Esophagus muscularis mucosa (tissue), 4 donors: ENCODE measurements at regions not wholly inside any gene's neighbourhood (a gene's known extent, or its start where the extent isn't known, plus 50 kb on each side); places are given as distances from the start of the nearest gene placed in this dataset.

Experiments used
- DNase-seq: peaks from one replicate; pipeline ENCODE4 v3.0.0-alpha.2; 2017; ENCODE audit errors: extremely low spot score
- H3K27ac ChIP-seq, 4 donors: fragments of 200-600 bp; sonication (generic); replicated peaks in 1 of 4; 1 replicate in 3 of 4; 2 replicates in 1 of 4; pipeline ENCODE4 v1.5.1; 2016 to 2019; ENCODE audit warnings: mild to moderate bottlenecking in 1 of 4
- H3K27me3 ChIP-seq, 4 donors: fragments of 200-600 bp; sonication (generic); one replicate each; pipeline versions ENCODE4 v1.5.1 to v1.6.0; 2016 to 2019
- H3K36me3 ChIP-seq, 4 donors: fragments of 200-600 bp; sonication (generic); one replicate each; pipeline ENCODE4 v1.5.1; 2016 to 2019
- H3K4me1 ChIP-seq, 4 donors: fragments of 200-600 bp; sonication (generic); one replicate each; pipeline ENCODE4 v1.5.1; 2016 to 2019
- H3K4me3 ChIP-seq, 4 donors: fragments of 200-600 bp; sonication (generic); 1 replicate in 2 of 4; 2 replicates in 2 of 4; pipeline ENCODE4 v1.5.1; 2016 to 2019; ENCODE audit warnings: mild to moderate bottlenecking in 4 of 4, moderate library complexity in 1 of 4
- H3K9me3 ChIP-seq, 4 donors: fragments of 200-600 bp; sonication (generic); 1 replicate in 3 of 4; 2 replicates in 1 of 4; pipeline ENCODE4 v1.5.1; 2016 to 2019
- EP300 ChIP-seq: sonication (generic); formaldehyde crosslinking; IDR thresholded peaks from one replicate; pipeline ENCODE4 v1.6.1; 2017; ENCODE audit warnings: antibody characterized with exemption
- POLR2A ChIP-seq: fragments of 450-650 bp; IDR thresholded peaks from one replicate; pipeline ENCODE4 v1.6.1; 2017; ENCODE audit warnings: antibody characterized with exemption, moderate library complexity, mild to moderate bottlenecking, low read depth
- POLR2AphosphoS5 ChIP-seq, 2 donors: sonication (generic); formaldehyde crosslinking; IDR thresholded peaks; one replicate each; pipeline ENCODE4 v1.6.1; 2017; ENCODE audit warnings: antibody characterized with exemption in 2 of 2
- WGBS: methylation state at CpG from one replicate; pipeline ENCODE4 v1.1.5; 2018; 5-methylcytosine and 5-hydroxymethylcytosine counted together
- intact Hi-C: fragments of 100-400 bp; cut with DNase I; formaldehyde crosslinking; loops from one replicate; pipeline ENCODE4 v1.15.1; 2023
- TF ChIP-seq, protein P1 (sequence below), 3 experiments: fragments of 200-600 bp in 2 of 3; fragments of 450-650 bp in 1 of 3; sonication (generic) in 2 of 3; IDR thresholded peaks; one replicate each; pipeline ENCODE4 v1.5.1; 2017 to 2019; ENCODE audit warnings: antibody characterized with exemption in 3 of 3, mild to moderate bottlenecking in 2 of 3, moderate library complexity in 1 of 3

DNA sequence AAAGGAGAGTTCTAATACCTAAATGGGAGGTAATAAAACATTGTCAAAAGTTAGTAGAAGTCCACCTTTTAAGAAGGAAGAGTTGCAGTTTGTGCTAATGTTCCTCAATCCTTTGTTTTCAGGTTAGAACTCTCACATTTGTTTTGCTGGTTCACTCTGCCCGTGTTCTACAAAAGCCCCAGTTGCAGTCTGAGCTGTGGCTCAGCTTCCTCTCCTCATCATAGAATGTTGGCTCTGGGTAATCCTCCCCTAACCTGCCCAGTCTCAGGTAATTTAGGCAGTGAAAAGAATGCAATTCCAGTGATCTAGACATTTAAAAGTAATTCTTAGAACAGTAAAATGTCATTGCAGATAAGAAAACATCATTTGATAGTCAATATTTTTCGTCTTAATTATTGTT, 1410.4 kb upstream of the ZEB2 start:
- H3K27me3 ChIP-seq, result no peaks in the 10 kb centered on the region
- TF ChIP-seq POLR2AphosphoS5 (IDR thresholded peaks at IDR 0.05) (no peak), POLR2A (no peak), EP300 (no peak)
- TF ChIP-seq, protein P1, sequence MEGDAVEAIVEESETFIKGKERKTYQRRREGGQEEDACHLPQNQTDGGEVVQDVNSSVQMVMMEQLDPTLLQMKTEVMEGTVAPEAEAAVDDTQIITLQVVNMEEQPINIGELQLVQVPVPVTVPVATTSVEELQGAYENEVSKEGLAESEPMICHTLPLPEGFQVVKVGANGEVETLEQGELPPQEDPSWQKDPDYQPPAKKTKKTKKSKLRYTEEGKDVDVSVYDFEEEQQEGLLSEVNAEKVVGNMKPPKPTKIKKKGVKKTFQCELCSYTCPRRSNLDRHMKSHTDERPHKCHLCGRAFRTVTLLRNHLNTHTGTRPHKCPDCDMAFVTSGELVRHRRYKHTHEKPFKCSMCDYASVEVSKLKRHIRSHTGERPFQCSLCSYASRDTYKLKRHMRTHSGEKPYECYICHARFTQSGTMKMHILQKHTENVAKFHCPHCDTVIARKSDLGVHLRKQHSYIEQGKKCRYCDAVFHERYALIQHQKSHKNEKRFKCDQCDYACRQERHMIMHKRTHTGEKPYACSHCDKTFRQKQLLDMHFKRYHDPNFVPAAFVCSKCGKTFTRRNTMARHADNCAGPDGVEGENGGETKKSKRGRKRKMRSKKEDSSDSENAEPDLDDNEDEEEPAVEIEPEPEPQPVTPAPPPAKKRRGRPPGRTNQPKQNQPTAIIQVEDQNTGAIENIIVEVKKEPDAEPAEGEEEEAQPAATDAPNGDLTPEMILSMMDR (IDR thresholded peaks at IDR 0.05), result no peak
- no peak overlapping the region for H3K4me3 ChIP-seq
- H3K4me1 ChIP-seq, result no peaks in the 10 kb centered on the region
- intact Hi-C loops, result no loop called here
- DNase-seq, result no peak
- H3K9me3 ChIP-seq, result no peaks in the 10 kb centered on the region
- 43% methylated on average over 2 of the region's 2 CpGs for WGBS
- H3K36me3 ChIP-seq, result no peaks in the 10 kb centered on the region
- no peak overlapping the region for H3K27ac ChIP-seq

DNA sequence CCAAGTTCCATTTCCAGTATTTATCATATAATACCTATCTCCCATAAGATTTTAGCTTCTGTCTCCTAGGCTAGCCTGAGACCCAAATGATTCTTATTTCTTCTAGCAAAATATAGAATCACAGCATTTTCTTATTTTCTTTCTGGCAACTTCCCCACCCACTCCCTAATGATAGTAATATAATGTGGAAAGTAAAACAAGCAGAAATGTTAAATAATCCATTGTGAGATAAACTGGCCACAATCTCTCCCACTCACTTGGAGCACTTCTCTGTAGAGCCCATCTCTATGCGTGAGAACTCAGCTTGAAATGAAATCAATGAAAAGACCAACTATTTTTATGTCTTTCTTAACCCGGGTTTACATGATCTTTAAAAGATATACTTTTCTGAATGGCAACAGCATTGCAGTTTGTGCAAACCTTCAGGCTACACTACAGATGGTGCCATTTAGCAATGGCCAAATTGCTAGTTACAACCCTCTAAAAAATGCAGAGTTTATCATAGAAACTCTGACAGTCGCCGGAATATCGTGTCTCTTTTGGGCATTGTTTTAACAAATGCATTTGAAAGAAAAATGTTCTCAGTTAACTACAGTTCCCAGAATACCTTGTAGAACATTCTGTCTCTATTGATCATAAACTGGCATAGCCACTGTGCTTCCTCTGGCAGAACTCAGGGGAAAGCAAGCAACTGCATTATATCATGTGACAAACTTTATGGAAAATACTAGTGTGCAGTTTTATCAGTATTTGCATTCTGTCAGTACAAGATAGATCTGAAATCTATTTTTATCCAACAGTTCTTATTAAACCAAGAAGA, 1407.4 kb upstream of the ZEB2 start:
- intact Hi-C loops, result no loop called here
- no peaks in the 10 kb centered on the region for H3K4me1 ChIP-seq
- no peaks in the 10 kb centered on the region for H3K36me3 ChIP-seq
- WGBS, result 76% methylated on average over 5 of the region's 5 CpGs
- no peak overlapping the region for H3K27ac ChIP-seq
- no peaks in the 10 kb centered on the region for H3K27me3 ChIP-seq
- H3K9me3 ChIP-seq, result no peaks in the 10 kb centered on the region
- no peak overlapping the region for H3K4me3 ChIP-seq
- DNase-seq, result no peak
- TF ChIP-seq, protein P1 (IDR thresholded peaks at IDR 0.05), result no peak
- TF ChIP-seq POLR2A, result no peak
- no peak for TF ChIP-seq EP300
- no peak for TF ChIP-seq POLR2AphosphoS5 (IDR thresholded peaks at IDR 0.05)

DNA sequence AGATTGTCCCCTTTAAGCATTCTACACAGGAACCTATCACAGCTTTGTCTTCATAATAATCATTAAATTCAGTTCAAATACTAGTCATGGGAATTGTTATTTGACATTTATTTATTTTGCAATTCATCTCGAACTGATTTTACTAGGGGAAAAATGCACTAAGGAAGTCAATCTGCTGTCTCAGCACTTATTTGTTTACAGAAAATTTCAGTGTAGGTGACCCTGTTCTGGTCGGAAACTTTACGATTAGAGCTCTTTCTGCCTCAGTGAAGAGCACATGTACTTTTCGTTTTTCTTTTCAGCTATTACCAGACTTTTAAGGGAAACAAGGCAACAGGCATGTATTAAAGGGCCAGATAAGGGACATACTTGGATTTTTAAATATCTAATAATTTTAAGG, 1405.7 kb upstream of the ZEB2 start:
- 72% methylated on average over 4 of the region's 4 CpGs for WGBS
- TF ChIP-seq POLR2A (no peak), EP300 (no peak), POLR2AphosphoS5 (IDR thresholded peaks at IDR 0.05) (no peak)
- TF ChIP-seq, protein P1 (IDR thresholded peaks at IDR 0.05), result no peak

DNA sequence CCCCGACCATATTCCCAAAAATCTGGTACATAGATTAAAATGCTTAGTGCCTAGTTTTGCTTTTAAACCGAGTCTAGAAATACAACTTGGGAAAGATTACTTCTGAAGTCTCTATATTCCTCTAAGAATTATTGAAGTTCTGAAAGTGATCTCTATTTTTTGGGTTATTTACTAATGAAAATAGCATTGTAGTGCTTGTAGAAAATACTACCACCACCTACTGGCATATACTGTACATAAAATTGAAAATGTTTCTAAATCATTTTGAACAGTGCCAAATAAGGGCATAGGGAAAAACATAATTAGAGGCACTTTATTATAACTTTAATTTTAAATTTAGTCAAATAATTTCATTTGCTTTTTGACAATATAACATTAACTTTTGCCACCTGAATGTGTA, 1399.6 kb upstream of the ZEB2 start:
- no peak for DNase-seq
- Histone ChIP-seq H3K27ac (no peak overlapping the region), H3K4me1 (peaks cover 0 to 10% (median 4%) of the 10 kb centered on the region in 4 donors), H3K9me3 (no peaks in the 10 kb centered on the region), H3K27me3 (no peaks in the 10 kb centered on the region), H3K4me3 (no peak overlapping the region), H3K36me3 (no peaks in the 10 kb centered on the region)
- TF ChIP-seq, protein P1 (IDR thresholded peaks at IDR 0.05), result peak in 2 of 3 experiments; percentile 18 to 24
- TF ChIP-seq POLR2AphosphoS5 (IDR thresholded peaks at IDR 0.05), result no peak
- intact Hi-C loops, result no loop called here
- WGBS, result 89% methylated on average over 2 of the region's 2 CpGs

More for the DNA sequence above, 1405.7 kb upstream of the ZEB2 start:
- Histone ChIP-seq H3K36me3 (no peaks in the 10 kb centered on the region), H3K4me1 (no peaks in the 10 kb centered on the region), H3K9me3 (no peaks in the 10 kb centered on the region), H3K27me3 (no peaks in the 10 kb centered on the region), H3K4me3 (no peak overlapping the region), H3K27ac (no peak overlapping the region)
- no peak for DNase-seq
- intact Hi-C loops, result no loop called here

DNA sequence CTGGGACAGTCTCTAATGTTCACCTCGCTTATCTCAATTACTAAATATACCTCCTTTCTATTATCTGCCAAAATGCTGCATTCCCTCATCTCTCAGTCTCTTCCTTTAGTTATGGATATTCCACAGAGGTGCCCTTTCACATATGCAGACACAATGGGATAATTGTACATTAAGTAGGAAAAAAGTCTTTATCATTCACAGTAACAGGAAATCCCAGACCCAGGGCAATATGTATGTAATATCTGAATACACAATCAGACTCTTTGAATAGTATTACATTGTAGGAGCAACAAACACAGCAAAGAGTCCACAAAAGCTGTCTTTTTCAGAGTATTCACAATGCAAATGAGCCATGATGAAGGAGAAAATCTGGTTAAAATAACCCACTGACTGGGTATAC, 1399.0 kb upstream of the ZEB2 start:
- Histone ChIP-seq H3K9me3 (no peaks in the 10 kb centered on the region), H3K36me3 (no peaks in the 10 kb centered on the region), H3K27me3 (no peaks in the 10 kb centered on the region), H3K4me3 (no peak overlapping the region), H3K4me1 (peaks cover 0 to 10% (median 4%) of the 10 kb centered on the region in 4 donors), H3K27ac (no peak overlapping the region)
- WGBS, result 74% methylated on average over 1 of the region's 1 CpG
- intact Hi-C loops, result no loop called here
- TF ChIP-seq EP300 (no peak), POLR2AphosphoS5 (IDR thresholded peaks at IDR 0.05) (no peak), POLR2A (no peak)
- TF ChIP-seq, protein P1 (IDR thresholded peaks at IDR 0.05), result no peak
- no peak for DNase-seq
